Fibroblast of lung (primary cell): ENCODE measurements at regions not wholly inside any gene's neighbourhood (a gene's known extent, or its start where the extent isn't known, plus 50 kb on each side); places are given as distances from the start of the nearest gene placed in this dataset.

ENCODE experiments used
- DNase-seq, 2 donors: peaks; one replicate each; pipeline versions ENCODE4 v3.0.0 to v3.0.0-alpha.2; 2010; ENCODE audit warnings: low read depth in 2 of 2
- H2AFZ ChIP-seq: 2 replicates; pipeline ENCODE4 v1.5.1; 2012; ENCODE audit warnings: low read length, control low read depth, inconsistent platforms
- H3K27ac ChIP-seq: 2 replicates; pipeline ENCODE4 v1.5.1; 2011; ENCODE audit warnings: low read length, control low read depth; ENCODE audit not compliant: insufficient read depth
- H3K27me3 ChIP-seq: 2 replicates; pipeline ENCODE4 v1.5.1; 2011; ENCODE audit warnings: mild to moderate bottlenecking, low read length; ENCODE audit not compliant: control insufficient read depth, insufficient read depth
- H3K36me3 ChIP-seq: 2 replicates; pipeline ENCODE4 v1.5.1; 2011; ENCODE audit warnings: low read length; ENCODE audit not compliant: control insufficient read depth, insufficient read depth
- H3K4me1 ChIP-seq: 2 replicates; pipeline ENCODE4 v1.5.1; 2011; ENCODE audit warnings: low read length; ENCODE audit not compliant: control insufficient read depth, insufficient read depth; ENCODE audit errors: extremely low read depth
- H3K4me2 ChIP-seq: 2 replicates; pipeline ENCODE4 v1.5.1; 2011; ENCODE audit warnings: low read length, control low read depth; ENCODE audit not compliant: insufficient read depth; ENCODE audit errors: extremely low read depth
- H3K4me3 ChIP-seq, 4 experiments: fragments of 200-600 bp in 1 of 4; sonication (generic) in 1 of 4; replicated peaks in 1 of 4; 2 replicates each; pipeline ENCODE4 v1.5.1; 2011 to 2016; ENCODE audit warnings: low read length in 4 of 4, low read depth in 3 of 4, mild to moderate bottlenecking in 3 of 4, control low read depth in 2 of 4, inconsistent platforms in 1 of 4, mixed read lengths in 1 of 4; ENCODE audit not compliant: insufficient read depth in 1 of 4; ENCODE audit errors: control extremely low read depth in 1 of 4
- H3K79me2 ChIP-seq: 2 replicates; pipeline ENCODE4 v1.5.1; 2012; ENCODE audit warnings: mild to moderate bottlenecking, low read length, inconsistent platforms; ENCODE audit not compliant: control insufficient read depth, insufficient read depth
- H3K9ac ChIP-seq: 2 replicates; pipeline ENCODE4 v1.5.1; 2011; ENCODE audit warnings: mild to moderate bottlenecking, low read length, control low read depth; ENCODE audit not compliant: insufficient read depth
- H3K9me3 ChIP-seq: 2 replicates; pipeline ENCODE4 v1.5.1; 2012; ENCODE audit warnings: low read depth, low read length; ENCODE audit not compliant: control insufficient read depth, insufficient read depth
- H4K20me1 ChIP-seq: 2 replicates; pipeline ENCODE4 v1.5.1; 2011; ENCODE audit warnings: low read length; ENCODE audit not compliant: control insufficient read depth, insufficient read depth; ENCODE audit errors: extremely low read depth
- EZH2 ChIP-seq: IDR thresholded peaks from 2 replicates; pipeline ENCODE4 v1.5.1; 2012; ENCODE audit warnings: low read length, control low read depth, mild to moderate bottlenecking; ENCODE audit errors: missing control alignments
- TF ChIP-seq, protein P1 (sequence below), 2 donors: IDR thresholded peaks in 1 of 2; conservative IDR thresholded peaks in 1 of 2; 1 replicate in 1 of 2; 2 replicates in 1 of 2; pipeline ENCODE4 v1.5.1; 2011 to 2012; ENCODE audit warnings: low read length in 2 of 2, control low read depth in 1 of 2, inconsistent platforms in 1 of 2, low read depth in 1 of 2, mild to moderate bottlenecking in 1 of 2

DNA sequence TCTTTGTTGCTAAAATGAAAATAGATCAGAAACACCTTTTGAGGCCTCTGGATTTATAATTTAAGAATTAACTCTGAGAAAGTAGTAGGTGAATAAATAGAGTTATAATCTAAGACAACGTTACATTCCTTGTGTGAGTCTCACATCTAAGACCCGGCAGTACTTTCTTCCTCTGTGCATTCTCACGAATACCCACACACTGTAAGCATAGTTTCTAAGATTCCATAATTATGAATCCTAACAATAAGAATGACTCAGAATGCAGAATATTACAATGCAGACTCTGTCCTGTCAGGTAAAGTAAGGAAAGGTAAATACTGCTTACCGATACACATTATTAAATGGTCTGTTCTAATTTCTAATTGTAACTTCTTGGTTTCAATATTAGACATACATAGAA is 257.7 kb upstream of the CNTN6 start:
- H3K4me2 ChIP-seq: no peak overlapping the region
- H3K36me3 ChIP-seq: no peaks in the 10 kb centered on the region
- no peak for DNase-seq
- no peak overlapping the region for H3K9ac ChIP-seq
- H3K9me3 ChIP-seq: no peaks in the 10 kb centered on the region
- no peak overlapping the region for H2AFZ ChIP-seq
- H3K27me3 ChIP-seq: no peaks in the 10 kb centered on the region
- no peak overlapping the region for H3K27ac ChIP-seq
- H3K4me1 ChIP-seq: no peaks in the 10 kb centered on the region
- TF ChIP-seq EZH2: no peak
- TF ChIP-seq, protein P1, sequence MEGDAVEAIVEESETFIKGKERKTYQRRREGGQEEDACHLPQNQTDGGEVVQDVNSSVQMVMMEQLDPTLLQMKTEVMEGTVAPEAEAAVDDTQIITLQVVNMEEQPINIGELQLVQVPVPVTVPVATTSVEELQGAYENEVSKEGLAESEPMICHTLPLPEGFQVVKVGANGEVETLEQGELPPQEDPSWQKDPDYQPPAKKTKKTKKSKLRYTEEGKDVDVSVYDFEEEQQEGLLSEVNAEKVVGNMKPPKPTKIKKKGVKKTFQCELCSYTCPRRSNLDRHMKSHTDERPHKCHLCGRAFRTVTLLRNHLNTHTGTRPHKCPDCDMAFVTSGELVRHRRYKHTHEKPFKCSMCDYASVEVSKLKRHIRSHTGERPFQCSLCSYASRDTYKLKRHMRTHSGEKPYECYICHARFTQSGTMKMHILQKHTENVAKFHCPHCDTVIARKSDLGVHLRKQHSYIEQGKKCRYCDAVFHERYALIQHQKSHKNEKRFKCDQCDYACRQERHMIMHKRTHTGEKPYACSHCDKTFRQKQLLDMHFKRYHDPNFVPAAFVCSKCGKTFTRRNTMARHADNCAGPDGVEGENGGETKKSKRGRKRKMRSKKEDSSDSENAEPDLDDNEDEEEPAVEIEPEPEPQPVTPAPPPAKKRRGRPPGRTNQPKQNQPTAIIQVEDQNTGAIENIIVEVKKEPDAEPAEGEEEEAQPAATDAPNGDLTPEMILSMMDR (conservative IDR thresholded peaks at IDR 0.05 in 1 of 2, IDR thresholded peaks at IDR 0.05 in 1 of 2; ENCODE audit: low read depth in 1 of 2, low read length in 2 of 2): no peak
- no peak overlapping the region for H3K4me3 ChIP-seq
- H4K20me1 ChIP-seq: no peaks in the 10 kb centered on the region
- no peaks in the 10 kb centered on the region for H3K79me2 ChIP-seq

DNA sequence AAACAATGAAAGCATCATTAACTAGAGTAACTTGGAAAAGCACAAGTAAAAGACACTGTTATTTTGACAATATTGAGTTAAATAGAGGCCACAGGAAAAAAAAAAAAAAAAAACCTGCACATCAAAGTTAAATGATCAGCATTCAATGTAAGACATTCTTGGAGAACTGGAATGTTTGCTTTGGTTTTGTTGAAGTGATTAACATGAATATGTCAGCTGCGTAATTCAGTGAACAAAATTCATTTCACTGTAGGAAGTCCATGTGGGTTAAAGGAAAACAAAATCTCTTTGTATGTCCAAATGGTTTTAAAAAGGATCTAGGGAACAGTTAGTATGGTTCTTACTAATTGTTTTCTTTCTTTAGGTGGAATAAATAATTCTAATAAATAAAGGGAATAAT is 252.8 kb upstream of the CNTN6 start:
- H3K27ac ChIP-seq: no peak overlapping the region
- H3K36me3 ChIP-seq: no peaks in the 10 kb centered on the region
- H3K9ac ChIP-seq: no peak overlapping the region
- H2AFZ ChIP-seq: no peak overlapping the region
- H3K4me1 ChIP-seq: no peaks in the 10 kb centered on the region
- H3K79me2 ChIP-seq: no peaks in the 10 kb centered on the region
- no peaks in the 10 kb centered on the region for H4K20me1 ChIP-seq
- H3K9me3 ChIP-seq: no peaks in the 10 kb centered on the region
- no peak overlapping the region for H3K4me2 ChIP-seq
- TF ChIP-seq EZH2: no peak
- TF ChIP-seq, protein P1 (conservative IDR thresholded peaks at IDR 0.05 in 1 of 2, IDR thresholded peaks at IDR 0.05 in 1 of 2; ENCODE audit: low read depth in 1 of 2, low read length in 2 of 2): no peak
- H3K27me3 ChIP-seq: no peaks in the 10 kb centered on the region
- no peak overlapping the region for H3K4me3 ChIP-seq
- no peak for DNase-seq

DNA sequence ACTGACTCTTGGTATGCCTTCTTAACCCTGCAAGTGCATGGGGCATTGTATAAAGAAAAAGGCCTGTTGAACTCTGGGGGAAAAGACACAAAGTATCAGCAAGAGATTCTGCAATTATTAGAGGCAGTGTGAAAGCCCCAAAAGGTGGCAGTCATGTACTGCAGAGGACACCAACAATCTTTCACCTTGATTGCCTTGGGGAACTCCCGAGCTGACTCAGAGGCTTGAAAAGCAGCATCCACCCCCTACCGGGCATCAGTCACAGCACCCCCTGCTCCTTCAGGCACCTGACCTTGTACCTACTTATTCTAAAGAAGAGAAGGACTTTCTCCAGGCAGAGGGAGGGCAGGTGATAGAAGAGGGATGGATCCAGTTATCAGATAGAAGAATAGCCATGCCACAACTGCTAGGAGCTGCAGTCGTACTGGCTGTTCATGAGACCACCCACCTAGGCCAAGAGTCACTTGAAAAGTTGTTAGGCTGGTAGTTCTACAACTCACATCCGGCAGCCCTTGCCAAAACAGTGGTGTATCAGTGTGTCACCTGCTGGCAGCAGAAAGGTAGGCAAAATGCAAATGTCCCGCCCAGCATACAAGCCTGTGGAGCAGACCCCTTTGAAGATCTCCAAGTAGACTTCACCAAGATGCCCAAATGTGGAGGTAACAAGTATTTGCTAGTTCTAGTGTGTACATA is 241.6 kb upstream of the CNTN6 start:
- no peak overlapping the region for H3K4me3 ChIP-seq
- no peak overlapping the region for H2AFZ ChIP-seq
- H3K27me3 ChIP-seq: no peaks in the 10 kb centered on the region
- TF ChIP-seq, protein P1 (conservative IDR thresholded peaks at IDR 0.05 in 1 of 2, IDR thresholded peaks at IDR 0.05 in 1 of 2; ENCODE audit: low read depth in 1 of 2, low read length in 2 of 2): no peak
- no peak for TF ChIP-seq EZH2
- no peaks in the 10 kb centered on the region for H3K36me3 ChIP-seq
- no peaks in the 10 kb centered on the region for H3K4me1 ChIP-seq
- H3K9me3 ChIP-seq: no peaks in the 10 kb centered on the region
- H3K4me2 ChIP-seq: no peak overlapping the region
- no peak overlapping the region for H3K9ac ChIP-seq
- DNase-seq: no peak
- H3K79me2 ChIP-seq: no peaks in the 10 kb centered on the region
- no peaks in the 10 kb centered on the region for H4K20me1 ChIP-seq
- H3K27ac ChIP-seq: no peak overlapping the region
